Left lobe of liver (tissue), 2 donors: ENCODE measurements at regions not wholly inside any gene's neighbourhood (a gene's known extent, or its start where the extent isn't known, plus 50 kb on each side); places are given as distances from the start of the nearest gene placed in this dataset.
"Not testable (repeated sequence)": the region's sequence is repeated elsewhere in the genome, so short reads cannot be mapped to it uniquely, and the experiment has no call there.

ENCODE experiments used
- ATAC-seq: fragments of 200-7000 bp; cut with Tn5 transposase; one replicate; pipeline ENCODE4 v1.9.1; 2020; ENCODE audit warnings: mild to moderate bottlenecking, moderate library complexity
- DNase-seq: peaks from one replicate; pipeline ENCODE4 v3.0.0-alpha.2; 2020; ENCODE audit warnings: low spot score
- donor health status: DM: no; HTN: no; CAD: no; lungs with moderate emphysema.
- donor health status: DM: no; HTN: yes; CAD: no.

DNA sequence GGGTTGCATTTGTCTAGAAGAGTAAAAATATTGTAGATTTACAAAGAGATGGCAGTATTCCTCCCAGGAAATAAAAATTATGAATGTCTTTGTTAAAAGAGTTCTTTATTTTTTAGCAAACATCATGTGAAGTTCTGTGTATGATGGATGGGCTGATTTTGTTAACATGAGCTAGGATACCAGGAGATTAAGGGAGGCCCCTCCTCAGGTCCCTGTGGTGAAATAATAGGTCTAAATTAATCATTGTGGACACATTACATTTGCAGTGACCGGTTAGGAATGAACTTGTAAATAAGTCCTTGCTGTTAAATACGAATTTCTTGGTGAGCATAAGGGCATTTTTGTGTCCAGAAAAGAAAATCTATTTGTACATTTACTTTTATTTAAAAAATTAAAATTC, 339.4 kb upstream of the PHF14 start:
- ATAC-seq (no peak), DNase-seq (no peak)

DNA sequence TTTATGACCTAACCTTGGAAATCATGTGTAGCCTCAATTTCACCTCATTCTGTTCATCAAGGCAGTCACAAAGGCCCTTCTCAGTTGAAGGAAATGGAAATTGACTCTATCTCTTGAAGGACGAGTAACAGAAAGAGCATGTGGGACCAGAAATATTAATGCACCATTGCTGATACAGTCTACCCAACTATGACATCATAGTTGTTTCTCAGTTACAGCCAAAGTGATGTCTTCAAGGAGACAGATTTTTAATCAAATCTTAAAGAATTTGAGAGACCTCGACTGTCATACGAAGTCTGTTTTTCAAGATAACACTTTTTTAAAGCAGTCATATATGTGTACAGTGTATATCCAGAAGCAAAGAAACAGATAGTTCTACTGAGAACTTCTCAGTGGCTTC, 335.7 kb upstream of the PHF14 start:
- no peak for ATAC-seq
- no peak for DNase-seq

DNA sequence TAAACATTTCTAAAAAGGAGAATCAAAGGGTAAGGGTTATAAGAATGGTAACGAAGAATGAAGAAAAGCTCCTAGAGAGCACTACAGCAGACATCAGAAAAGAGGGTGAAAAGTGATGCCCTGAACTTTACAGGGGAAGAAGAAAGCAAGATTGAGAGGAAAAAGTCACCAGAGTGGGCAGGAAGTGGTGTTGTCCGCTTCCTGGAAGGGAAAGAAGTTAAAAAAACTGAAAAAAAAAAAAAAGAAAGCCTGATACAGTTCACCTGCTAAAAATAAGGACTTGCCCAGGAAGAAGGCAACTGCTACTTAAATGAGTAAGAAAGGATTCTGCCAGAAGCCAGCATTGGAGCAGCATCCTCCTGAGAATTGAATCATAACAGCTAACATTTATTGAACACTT, 330.1 kb upstream of the PHF14 start:
- no peak for ATAC-seq
- DNase-seq, result no peak

DNA sequence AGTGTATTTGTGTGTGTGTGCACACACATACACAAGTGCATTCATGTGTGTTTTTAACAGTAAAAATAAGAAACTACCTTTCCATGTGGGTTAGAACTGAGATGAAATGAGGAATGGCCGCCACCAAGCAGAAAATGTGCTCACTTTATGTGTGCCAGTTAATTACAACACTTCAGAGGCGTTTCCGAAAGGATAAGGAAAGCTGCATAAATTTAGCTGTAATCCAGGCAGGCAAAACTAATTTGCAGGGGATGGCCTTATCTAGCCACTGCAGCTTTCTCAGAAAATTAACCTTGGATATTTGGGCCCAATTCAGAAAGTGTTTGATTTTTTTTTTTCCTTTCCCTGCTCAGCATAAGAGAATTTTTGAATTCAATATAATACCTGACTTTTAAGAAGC, 328.8 kb upstream of the PHF14 start:
- no peak for ATAC-seq
- no peak for DNase-seq

DNA sequence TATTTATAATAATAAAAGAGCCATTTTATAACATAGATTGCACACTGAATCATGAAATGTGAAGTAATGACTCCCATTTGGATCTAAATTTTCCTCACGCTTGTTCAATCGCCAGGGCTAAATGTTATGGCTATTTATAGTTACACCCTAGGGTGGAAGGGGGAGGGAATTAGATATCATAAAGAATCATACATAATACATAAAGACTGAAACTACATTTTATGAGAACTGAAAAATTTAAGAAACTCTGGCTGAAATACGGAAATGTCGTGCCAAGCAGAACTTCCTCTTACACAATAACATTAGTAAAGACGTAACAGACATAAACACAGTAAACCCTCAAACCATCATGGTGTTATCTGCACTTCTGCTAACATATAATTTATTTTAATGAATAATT, 327.5 kb upstream of the PHF14 start:
- DNase-seq, result no peak
- no peak for ATAC-seq

DNA sequence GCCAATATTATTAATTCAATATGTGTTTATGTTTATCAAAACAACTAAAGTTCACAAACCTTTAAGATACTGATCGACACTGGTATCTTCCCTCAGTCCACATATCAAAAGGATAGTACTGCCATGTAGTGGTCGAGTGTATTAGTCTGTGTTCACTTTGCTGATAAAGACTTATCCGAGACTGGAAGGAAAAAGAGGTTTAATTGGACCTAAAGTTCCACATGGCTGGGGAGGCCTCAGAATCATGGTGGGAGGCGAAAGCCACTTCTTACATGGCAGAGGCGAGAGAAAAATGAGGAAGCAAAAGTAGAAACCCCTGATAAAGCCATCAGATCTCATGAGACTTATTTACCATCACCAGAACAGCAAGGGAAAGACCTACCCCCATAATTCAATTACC, 325.4 kb upstream of the PHF14 start:
- no peak for ATAC-seq
- no peak for DNase-seq

DNA sequence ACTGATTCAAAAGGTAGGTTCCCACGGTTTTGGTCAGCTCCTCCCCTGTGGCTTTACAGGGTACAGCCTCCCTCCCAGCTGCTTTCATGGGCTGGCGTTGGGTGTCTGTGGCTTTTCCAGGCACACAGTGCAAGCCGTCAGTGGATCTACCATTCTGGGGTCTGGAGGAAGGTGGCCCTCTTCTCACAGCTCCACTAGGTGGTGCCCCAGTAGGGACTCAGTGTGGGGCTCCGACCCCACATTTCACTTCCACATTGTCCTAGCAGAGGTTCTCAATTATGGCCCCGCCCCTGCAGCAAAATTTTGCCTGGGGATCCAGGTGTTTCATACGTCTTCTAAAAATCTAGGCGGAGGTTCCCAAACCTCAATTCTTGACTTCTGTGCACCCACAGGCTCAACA, 324.6 kb upstream of the PHF14 start:
- DNase-seq, ATAC-seq: not testable (repeated sequence)

DNA sequence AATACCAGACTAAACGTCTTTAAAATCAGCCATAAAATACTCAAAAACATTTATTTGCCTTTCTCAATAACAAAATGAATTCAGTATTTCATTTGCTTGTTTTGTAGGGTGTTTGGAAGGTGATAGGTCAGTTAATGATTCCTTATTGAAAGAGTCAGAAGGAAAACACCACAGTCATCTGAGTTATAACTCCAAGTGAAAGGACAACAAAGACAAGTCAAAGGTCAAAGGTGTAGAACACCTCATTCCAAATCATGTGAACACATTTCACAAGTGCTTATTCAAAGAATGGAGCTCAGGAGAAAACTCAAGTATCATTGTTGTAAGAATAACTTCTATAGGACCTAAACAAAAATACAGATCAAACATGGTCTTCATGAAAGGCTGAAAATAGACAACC, 318.6 kb upstream of the PHF14 start:
- ATAC-seq (peak; percentile 92), DNase-seq (no peak)

DNA sequence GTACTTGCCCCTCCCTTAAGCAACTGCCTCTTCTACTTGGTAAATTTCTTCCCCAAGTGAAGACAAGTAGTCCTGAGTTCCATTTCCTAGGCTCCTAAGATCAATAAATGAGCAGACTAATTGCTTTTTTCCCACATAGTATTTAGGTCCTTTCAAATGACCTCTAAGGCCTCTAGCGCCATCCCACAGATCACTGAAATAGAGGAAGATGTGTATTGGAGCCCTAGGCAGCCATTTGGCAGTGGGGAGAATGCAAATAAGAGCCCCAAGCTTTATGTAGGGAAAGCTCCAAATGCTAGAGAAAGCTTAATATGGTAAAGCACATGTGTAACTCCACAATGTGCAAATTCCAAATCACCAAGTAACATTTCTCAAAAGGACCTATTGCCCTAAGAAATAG, 316.5 kb upstream of the PHF14 start:
- ATAC-seq (no peak), DNase-seq (no peak)

DNA sequence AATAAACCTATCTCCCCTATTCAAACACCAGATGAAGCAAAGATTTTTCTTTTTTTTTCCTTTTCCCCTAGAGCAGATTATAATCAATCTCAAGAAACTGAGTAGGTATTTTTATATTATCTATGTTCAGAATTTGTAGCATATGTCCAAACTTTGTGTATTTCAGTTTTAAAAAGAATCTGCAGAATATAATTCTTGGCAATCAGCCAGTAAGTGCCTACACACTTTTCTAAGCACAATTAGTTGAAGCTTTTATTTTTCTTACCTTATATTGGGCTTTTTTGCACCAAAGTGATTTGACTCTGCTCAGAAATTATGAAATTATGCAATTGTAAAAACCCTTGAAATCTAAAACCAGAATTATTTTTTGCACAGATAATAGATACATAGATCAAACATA, 315.8 kb upstream of the PHF14 start:
- DNase-seq (no peak), ATAC-seq (no peak)

DNA sequence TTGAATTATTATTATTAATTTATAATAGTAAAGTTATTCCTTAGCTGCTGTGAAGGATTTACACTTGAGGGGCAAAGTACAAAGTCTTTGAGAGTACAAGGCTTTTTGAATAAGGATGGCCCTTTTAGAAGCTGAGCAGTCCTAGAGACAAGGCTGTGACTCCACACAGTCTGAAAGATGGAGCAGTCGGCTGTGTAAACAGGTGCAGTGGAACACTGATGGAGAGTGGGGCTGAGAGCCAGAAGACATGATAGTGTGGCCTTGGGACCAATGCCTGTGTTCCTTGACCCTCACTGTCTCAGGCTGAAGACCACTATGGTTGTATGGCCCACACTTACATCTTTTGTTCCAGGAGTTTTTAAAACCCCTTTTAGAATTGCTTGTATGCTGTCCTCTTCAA, 311.2 kb upstream of the PHF14 start:
- no peak for ATAC-seq
- no peak for DNase-seq

DNA sequence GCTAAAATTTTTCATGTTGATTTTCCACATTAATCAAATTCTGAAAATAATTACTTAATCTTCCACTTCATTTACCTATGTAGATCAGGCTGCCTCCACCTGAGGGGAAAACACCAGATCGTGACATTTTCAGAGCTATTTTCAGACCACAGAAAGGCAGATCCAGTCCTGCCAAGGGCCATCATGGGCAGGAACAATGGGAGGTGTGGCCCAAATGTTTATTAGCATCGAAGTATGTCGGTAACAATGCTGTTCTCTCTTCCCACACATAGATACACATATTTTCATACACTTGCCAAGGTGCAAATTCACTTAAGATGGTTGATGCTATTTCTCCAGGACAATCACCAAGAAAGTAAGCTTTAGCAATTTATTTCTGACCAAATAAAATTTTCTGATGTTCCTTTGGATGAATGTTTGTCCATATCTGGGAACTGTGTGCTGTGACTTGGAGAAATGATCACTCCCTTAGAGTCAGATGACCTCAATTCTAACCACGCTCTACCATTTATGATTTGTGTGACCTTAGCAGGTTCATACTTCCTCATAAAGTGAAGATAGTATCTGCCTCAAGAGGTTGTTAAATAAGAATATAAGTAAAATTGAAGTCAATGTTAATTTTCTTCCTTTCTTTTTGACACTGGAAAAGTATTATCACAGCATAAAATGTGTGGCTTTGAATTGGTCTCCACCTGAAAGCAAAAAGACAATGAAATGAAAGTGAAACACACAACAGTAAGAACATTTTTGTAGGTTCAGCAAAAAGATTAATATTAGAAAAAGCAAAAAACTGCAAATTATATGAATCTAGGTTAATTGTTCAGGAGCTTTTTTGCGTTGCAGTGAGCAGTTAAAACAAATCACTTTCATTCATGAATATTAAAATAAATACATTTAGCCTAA, 310.4 kb upstream of the PHF14 start:
- DNase-seq (no peak), ATAC-seq (no peak)

DNA sequence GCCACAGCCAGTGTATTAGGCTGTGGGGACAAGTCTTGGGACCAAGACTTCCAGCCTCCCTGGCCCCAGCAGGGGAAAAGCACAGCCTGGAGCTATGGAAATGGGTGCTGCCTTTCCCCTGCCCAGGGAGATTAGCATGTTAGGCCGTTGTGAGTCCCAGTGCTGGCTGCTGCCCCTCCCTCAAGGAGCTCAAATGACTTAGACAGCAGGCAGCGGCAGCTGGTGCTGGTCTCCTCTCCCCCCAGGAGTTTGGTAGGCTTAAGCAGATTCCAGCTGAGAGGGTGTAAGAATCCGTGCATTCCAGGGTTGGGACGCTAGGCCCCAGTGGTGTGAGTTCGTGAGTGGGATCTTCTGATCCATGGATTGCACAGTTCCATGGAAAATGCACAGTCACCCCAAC, 301.5 kb upstream of the PHF14 start:
- DNase-seq (no peak), ATAC-seq (no peak)

DNA sequence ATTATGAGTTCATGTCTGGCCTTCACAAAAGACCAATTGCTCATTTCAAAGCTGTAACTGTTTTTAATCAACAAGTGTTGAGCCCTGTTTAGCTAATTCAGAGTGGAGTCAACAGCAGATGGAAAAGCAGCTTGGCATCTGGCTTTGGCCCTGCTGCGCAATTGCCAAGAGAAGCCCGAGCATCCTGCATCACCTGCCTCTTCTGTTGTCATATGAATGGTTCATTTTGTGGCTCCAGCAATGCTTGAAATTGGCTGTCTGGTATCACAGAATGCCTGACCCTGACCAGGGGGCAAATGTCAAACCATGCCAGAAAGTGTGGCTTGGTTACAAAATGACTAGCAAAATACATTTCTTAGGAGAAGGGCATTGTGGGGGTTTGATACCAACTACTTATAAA, 296.5 kb upstream of the PHF14 start:
- ATAC-seq, result no peak
- DNase-seq, result no peak

DNA sequence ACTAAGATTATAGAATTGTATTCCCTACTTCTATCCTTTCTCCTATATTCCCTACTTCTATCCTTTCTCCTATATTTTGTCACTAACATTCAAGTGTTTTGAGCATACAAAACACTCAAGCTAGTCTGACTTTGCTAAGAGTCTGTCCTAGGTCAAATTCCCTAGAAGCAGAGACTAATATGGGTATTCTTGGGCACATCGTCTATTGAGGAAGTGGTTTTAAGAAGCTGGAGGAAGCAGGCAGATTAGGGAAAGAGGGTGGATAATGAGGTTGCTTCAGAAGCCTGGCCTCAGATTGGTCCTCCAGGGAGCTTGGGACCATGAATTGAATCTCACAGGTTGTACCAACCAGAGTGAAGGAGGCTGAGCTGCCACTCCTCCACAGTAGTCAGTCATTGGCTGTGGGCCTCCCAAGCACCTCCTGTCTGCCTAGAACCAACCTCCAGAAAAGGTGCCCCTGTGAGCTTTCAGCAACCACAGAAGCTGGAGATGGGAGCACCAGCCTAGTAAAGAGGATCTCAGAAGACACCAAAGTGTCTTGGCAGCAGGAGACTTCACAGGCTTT, 295.9 kb upstream of the PHF14 start:
- ATAC-seq (no peak), DNase-seq (no peak)

DNA sequence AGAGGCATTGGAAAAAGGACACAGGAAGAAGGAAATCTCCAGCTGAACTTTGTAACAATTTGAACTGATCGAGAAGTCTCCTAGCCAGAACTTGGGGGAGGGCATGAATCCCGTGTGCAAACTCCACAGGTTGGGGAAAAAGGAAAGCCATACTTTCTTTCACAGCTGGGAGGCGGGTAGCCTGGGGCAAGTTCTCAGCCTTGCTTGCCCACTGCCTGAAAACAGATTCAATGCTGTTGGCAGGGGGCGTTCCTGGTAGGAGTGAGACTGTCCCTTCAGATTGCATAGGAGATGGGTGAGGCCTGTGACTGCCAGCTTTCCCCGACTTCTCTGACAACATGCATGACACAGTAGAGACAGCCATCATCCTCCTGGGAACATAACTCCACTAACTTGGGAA, 289.1 kb upstream of the PHF14 start:
- DNase-seq, result no peak
- ATAC-seq, result no peak

DNA sequence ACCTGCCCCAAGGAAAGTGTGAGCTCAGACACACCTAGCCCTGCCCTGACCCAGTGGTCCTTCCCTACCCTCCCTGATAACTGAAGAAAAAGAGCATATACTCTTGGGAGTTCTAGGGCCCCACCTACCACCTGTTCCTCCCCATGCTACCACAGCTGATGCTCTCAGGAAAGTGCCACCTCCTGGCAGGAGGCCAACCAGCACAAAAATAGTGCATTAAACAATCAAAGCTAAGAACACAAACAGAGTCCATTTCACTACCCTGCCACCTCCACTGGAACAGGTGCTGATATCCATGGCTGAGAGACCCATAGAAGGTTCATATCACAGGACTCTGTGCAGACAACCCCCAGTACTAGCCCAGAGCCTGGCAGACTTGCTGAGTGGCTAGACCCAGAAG, 288.6 kb upstream of the PHF14 start:
- no peak for ATAC-seq

DNA sequence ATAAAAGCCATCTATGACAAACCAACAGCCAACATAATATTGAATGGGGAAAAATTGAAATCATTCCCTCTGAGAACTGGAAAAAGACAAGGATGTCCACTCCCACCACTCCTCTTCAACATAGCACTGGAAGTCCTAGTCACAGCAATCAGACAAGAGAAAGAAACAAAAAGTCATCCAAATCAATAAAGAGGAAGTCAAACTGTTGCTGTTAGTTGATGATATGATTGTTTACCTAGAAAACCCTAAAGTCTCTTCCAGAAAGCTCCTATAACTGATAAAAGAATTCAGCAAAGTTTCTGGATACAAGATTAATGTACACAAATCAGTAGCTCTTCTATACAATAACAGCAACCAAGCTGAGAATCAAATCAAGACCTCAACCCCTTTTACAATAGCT, 285.1 kb upstream of the PHF14 start:
- DNase-seq, result no peak
- no peak for ATAC-seq

More for the DNA sequence above, 288.6 kb upstream of the PHF14 start:
- no peak for DNase-seq

DNA sequence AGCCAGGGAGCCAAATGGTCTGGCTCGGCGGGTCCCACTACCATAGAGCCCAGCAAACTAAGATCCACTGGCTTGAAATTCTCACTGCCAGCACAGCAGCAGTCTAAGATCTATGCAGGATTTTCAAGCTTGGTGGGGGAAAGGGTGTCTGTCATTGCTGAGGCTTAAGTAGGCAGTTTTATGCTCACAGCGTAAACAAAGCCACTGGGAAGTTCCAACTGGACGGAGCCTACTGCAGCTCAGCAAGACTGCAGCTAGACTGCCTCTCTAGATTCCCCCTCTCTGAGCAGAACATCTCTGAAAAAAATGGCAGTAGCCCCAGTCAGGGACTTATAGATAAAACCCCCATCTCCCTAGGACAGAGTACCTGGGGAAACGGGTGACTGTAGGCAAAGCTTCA, 277.6 kb upstream of the PHF14 start:
- ATAC-seq (no peak), DNase-seq (no peak)

DNA sequence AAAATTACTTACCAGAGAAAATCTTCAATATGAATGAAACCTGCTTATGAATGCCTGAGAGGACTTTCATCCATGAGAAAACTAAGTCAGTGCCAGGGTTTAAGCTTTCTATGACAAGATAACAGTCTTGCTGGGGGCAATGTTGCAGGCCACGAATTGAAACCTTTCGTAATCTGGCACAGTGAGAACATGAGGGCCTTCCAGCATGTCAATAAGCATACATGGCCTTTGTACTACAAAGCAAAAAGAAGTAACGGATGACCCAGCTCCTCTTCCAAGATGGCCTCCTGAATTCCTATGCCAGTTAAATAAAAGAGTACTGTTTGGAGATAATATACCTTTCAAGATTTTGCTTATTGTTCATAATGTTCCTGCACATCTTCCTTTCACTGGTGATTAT, 270.6 kb upstream of the PHF14 start:
- ATAC-seq (peak; percentile 99), DNase-seq (peak; percentile 75)

DNA sequence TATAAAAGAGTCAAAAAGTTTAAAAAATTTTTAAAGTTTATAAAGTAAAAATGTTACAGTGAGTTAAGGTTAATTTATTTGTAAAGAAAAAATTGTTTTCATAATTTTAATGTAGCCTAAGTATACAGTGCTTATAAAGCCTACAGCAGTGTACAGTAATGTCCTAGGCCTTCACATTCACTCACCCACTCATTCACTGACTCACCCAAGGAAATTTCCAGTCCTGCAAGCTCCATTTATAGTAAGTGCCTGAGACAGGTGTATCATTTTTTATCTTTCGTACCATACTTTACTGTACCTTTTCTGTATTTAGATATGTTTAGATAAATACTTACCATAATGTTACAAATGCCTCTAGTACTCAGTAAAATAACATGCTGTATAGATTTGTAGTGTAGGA, 269.7 kb upstream of the PHF14 start:
- DNase-seq (no peak), ATAC-seq (no peak)

DNA sequence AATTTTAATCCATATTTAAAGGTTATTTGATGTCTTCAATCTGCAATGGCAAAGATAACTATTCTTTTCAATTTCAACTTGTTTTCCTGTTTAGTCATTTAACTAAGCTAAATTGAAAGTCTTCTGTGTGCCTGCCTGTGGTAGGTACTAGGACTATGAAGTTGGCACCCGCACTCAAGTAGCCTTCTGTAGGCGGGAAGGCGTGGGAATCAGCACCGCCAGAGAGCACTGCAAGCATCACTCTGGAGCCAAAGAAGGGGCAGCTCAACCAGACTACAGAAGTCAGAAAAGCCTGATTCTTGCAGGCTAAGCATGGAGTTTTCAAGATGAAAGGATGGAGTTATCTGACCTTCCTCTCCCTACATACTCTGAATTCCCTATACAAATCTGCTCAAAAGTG, 269.0 kb upstream of the PHF14 start:
- ATAC-seq, result no peak
- no peak for DNase-seq
